ENCODE measurements at regions not wholly inside any gene's neighbourhood (a gene's known extent, or its start where the extent isn't known, plus 50 kb on each side); places are given as distances from the start of the nearest gene placed in this dataset.

GRCh38 chr4:189073739-189074138 is 866.9 kb upstream of the FRG1 start:
- no peaks in the 10 kb centered on the region for H3K9me3 ChIP-seq (ENCODE audit: control insufficient read depth, insufficient read depth, low read depth, low read length)
- H3K4me3 ChIP-seq (ENCODE audit: low read depth, low read length), result no peak overlapping the region
- H3K36me3 ChIP-seq (ENCODE audit: control insufficient read depth, insufficient read depth, low read length), result no peaks in the 10 kb centered on the region
- no peak overlapping the region for H3K27ac ChIP-seq (ENCODE audit: low read depth, low read length)
- H3K9ac ChIP-seq (ENCODE audit: low read length), result no peak overlapping the region
- H3K4me1 ChIP-seq (ENCODE audit: control insufficient read depth, insufficient read depth, low read length), result no peaks in the 10 kb centered on the region
- no peaks in the 10 kb centered on the region for H3K27me3 ChIP-seq (ENCODE audit: control insufficient read depth, insufficient read depth, low read length)

DNA sequence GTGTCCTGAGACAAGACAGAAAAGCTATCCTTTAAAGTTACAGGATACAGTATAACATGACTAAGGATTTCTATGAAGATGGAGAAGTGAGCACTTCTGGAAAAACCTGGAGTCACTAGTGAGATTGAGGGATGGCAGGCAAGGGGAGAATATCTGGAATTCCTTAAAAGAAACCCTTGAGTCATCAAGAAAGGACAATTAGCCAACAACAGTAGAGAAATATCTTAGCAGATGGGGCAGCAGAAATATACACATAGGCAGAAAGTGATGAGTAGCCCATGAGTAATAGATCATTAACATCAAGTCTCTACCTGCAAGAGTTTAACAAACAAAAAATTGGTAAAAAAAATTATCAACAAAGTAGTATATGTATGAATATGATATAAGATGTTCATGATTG is 858.8 kb upstream of the FRG1 start:
- Histone ChIP-seq H3K27ac (ENCODE audit: low read depth, low read length) (no peak overlapping the region), H3K9ac (ENCODE audit: low read length) (no peak overlapping the region), H3K4me3 (ENCODE audit: low read depth, low read length) (no peak overlapping the region), H3K4me1 (ENCODE audit: control insufficient read depth, insufficient read depth, low read length) (no peaks in the 10 kb centered on the region), H3K36me3 (ENCODE audit: control insufficient read depth, insufficient read depth, low read length) (no peaks in the 10 kb centered on the region), H3K9me3 (ENCODE audit: control insufficient read depth, insufficient read depth, low read depth, low read length) (no peaks in the 10 kb centered on the region), H3K27me3 (ENCODE audit: control insufficient read depth, insufficient read depth, low read length) (no peaks in the 10 kb centered on the region)

DNA sequence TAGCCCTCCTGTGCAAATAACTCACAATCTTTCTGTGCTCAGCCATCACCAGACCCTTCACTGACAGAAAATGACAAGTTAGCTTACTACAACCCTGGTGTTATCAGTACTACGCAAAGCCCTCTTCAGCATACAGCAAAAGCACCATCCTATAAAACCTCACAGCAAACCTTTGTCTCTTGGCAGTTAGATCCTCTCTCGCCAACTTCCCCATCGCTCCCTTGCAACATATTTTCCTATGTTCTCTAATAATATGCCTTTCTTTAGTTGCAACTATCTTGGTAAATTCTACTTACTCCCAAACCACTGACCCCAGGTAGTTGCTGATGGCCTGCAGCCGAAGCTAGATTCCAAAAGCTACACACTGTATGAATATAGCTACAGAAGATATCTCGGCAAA is 856.9 kb upstream of the FRG1 start:
- no peaks in the 10 kb centered on the region for H3K4me1 ChIP-seq (ENCODE audit: control insufficient read depth, insufficient read depth, low read length)
- H3K36me3 ChIP-seq (ENCODE audit: control insufficient read depth, insufficient read depth, low read length), result no peaks in the 10 kb centered on the region
- no peaks in the 10 kb centered on the region for H3K9me3 ChIP-seq (ENCODE audit: control insufficient read depth, insufficient read depth, low read depth, low read length)
- no peaks in the 10 kb centered on the region for H3K27me3 ChIP-seq (ENCODE audit: control insufficient read depth, insufficient read depth, low read length)
- no peak overlapping the region for H3K27ac ChIP-seq (ENCODE audit: low read depth, low read length)
- H3K9ac ChIP-seq (ENCODE audit: low read length), result no peak overlapping the region
- H3K4me3 ChIP-seq (ENCODE audit: low read depth, low read length), result no peak overlapping the region

DNA sequence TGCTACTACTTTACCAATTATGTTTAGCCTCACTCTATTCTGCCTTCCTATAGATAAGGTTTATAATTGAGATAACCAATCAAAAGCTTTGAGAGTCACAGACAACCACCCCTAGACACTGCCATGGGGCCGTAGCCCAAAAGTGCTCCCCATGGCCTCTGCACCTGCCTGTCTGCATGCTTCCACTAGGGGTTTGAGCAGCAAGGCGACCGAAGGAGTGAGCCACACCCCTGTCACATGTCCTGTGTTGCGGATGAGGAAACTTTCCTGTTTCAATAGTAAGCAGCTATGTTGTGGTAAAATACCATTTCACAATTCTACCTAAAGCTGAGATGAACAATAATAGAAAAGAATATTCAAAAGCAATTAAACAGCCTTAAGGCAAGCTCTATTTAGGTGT is 856.0 kb upstream of the FRG1 start:
- Histone ChIP-seq H3K9ac (ENCODE audit: low read length) (no peak overlapping the region), H3K9me3 (ENCODE audit: control insufficient read depth, insufficient read depth, low read depth, low read length) (no peaks in the 10 kb centered on the region), H3K4me1 (ENCODE audit: control insufficient read depth, insufficient read depth, low read length) (no peaks in the 10 kb centered on the region), H3K27ac (ENCODE audit: low read depth, low read length) (no peak overlapping the region), H3K27me3 (ENCODE audit: control insufficient read depth, insufficient read depth, low read length) (no peaks in the 10 kb centered on the region), H3K4me3 (ENCODE audit: low read depth, low read length) (no peak overlapping the region), H3K36me3 (ENCODE audit: control insufficient read depth, insufficient read depth, low read length) (no peaks in the 10 kb centered on the region)

DNA sequence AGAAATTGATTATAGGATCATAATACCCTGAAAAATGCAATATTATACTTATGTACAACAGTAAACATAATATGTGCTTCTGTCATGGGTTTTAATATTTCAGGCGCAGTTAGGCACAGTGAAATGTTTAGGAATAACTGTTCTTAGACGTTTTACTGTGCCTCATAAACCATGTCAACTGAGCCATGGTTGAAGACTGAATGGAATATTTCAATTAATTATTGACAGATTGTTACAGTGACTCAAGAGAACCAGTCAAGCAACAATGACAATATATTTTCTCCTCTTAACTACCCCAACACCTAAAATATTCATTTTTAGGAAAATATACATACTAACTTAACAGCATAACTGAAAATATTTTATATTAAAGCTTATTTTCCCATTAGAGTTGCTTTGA is 852.7 kb upstream of the FRG1 start:
- 0 out of 2 replicates have a peak, but pooled peaks cover 5% of the 10 kb centered on the region for H3K4me1 ChIP-seq (ENCODE audit: control insufficient read depth, insufficient read depth, low read length)
- H3K9me3 ChIP-seq (ENCODE audit: control insufficient read depth, insufficient read depth, low read depth, low read length), result no peaks in the 10 kb centered on the region
- H3K27ac ChIP-seq (ENCODE audit: low read depth, low read length), result no peak overlapping the region
- no peaks in the 10 kb centered on the region for H3K27me3 ChIP-seq (ENCODE audit: control insufficient read depth, insufficient read depth, low read length)
- no peaks in the 10 kb centered on the region for H3K36me3 ChIP-seq (ENCODE audit: control insufficient read depth, insufficient read depth, low read length)
- no peak overlapping the region for H3K4me3 ChIP-seq (ENCODE audit: low read depth, low read length)
- H3K9ac ChIP-seq (ENCODE audit: low read length), result no peak overlapping the region

GRCh38 chr4:189088780-189089179 is 851.9 kb upstream of the FRG1 start:
- H3K9me3 ChIP-seq (ENCODE audit: control insufficient read depth, insufficient read depth, low read depth, low read length), result no peaks in the 10 kb centered on the region
- no peak overlapping the region for H3K9ac ChIP-seq (ENCODE audit: low read length)
- no peaks in the 10 kb centered on the region for H3K27me3 ChIP-seq (ENCODE audit: control insufficient read depth, insufficient read depth, low read length)
- no peak overlapping the region for H3K4me3 ChIP-seq (ENCODE audit: low read depth, low read length)
- no peak overlapping the region for H3K27ac ChIP-seq (ENCODE audit: low read depth, low read length)
- H3K36me3 ChIP-seq (ENCODE audit: control insufficient read depth, insufficient read depth, low read length), result no peaks in the 10 kb centered on the region
- 0 out of 2 replicates have a peak, but pooled peaks cover 5% of the 10 kb centered on the region for H3K4me1 ChIP-seq (ENCODE audit: control insufficient read depth, insufficient read depth, low read length)

DNA sequence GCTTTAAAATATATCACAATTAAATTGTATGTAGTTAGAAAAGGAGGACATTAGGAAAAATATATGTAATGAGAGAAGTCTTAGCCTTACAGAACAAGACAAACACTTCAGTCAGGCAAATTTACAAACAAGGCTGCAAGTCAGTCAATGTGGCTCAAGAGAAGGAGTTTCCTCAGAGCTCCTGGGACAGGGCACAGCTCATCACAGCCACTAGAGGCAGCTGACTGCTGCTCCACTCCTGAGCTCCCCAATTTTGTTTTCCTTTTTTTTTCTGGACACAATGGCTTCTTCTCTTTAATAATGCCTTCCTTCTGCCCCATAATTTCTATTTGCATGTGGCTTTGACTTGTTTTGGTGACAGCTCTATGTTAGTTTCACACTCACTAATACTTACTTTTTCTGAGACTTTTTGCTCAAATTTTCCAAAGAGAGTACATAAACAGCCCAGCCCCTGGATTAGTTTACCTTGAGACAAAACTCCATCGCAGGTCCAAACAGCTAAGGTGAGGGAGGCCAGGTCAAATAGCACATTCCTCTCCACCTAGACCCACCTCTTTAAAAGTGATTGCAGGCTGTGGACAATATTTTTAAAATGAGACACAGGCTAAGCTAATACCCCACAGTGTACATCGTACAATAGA is 850.4 kb upstream of the FRG1 start:
- H3K4me3 ChIP-seq (ENCODE audit: low read depth, low read length), result no peak overlapping the region
- no peak overlapping the region for H3K27ac ChIP-seq (ENCODE audit: low read depth, low read length)
- H3K27me3 ChIP-seq (ENCODE audit: control insufficient read depth, insufficient read depth, low read length), result no peaks in the 10 kb centered on the region
- no peak overlapping the region for H3K9ac ChIP-seq (ENCODE audit: low read length)
- no peaks in the 10 kb centered on the region for H3K36me3 ChIP-seq (ENCODE audit: control insufficient read depth, insufficient read depth, low read length)
- H3K9me3 ChIP-seq (ENCODE audit: control insufficient read depth, insufficient read depth, low read depth, low read length), result no peaks in the 10 kb centered on the region
- 0 out of 2 replicates have a peak, but pooled peaks cover 5% of the 10 kb centered on the region for H3K4me1 ChIP-seq (ENCODE audit: control insufficient read depth, insufficient read depth, low read length)

GRCh38 chr4:189092581-189092980 is 848.1 kb upstream of the FRG1 start:
- Histone ChIP-seq H3K27me3 (ENCODE audit: control insufficient read depth, insufficient read depth, low read length) (no peaks in the 10 kb centered on the region), H3K27ac (ENCODE audit: low read depth, low read length) (no peak overlapping the region), H3K36me3 (ENCODE audit: control insufficient read depth, insufficient read depth, low read length) (no peaks in the 10 kb centered on the region), H3K4me3 (ENCODE audit: low read depth, low read length) (no peak overlapping the region), H3K9me3 (ENCODE audit: control insufficient read depth, insufficient read depth, low read depth, low read length) (peaks cover 3% of the 10 kb centered on the region; the same call in 1 of the 2 replicates), H3K4me1 (ENCODE audit: control insufficient read depth, insufficient read depth, low read length) (0 out of 2 replicates have a peak, but pooled peaks cover 5% of the 10 kb centered on the region), H3K9ac (ENCODE audit: low read length) (no peak overlapping the region)

GRCh38 chr4:189096108-189096507 is 844.6 kb upstream of the FRG1 start:
- no peak overlapping the region for H3K4me3 ChIP-seq (ENCODE audit: low read depth, low read length)
- no peak overlapping the region for H3K27ac ChIP-seq (ENCODE audit: low read depth, low read length)
- no peaks in the 10 kb centered on the region for H3K36me3 ChIP-seq (ENCODE audit: control insufficient read depth, insufficient read depth, low read length)
- 0 out of 2 replicates have a peak, but pooled peaks cover 5% of the 10 kb centered on the region for H3K4me1 ChIP-seq (ENCODE audit: control insufficient read depth, insufficient read depth, low read length)
- H3K9me3 ChIP-seq (ENCODE audit: control insufficient read depth, insufficient read depth, low read depth, low read length), result peaks cover 3% of the 10 kb centered on the region; the same call in 1 of the 2 replicates
- H3K27me3 ChIP-seq (ENCODE audit: control insufficient read depth, insufficient read depth, low read length), result no peaks in the 10 kb centered on the region
- no peak overlapping the region for H3K9ac ChIP-seq (ENCODE audit: low read length)

DNA sequence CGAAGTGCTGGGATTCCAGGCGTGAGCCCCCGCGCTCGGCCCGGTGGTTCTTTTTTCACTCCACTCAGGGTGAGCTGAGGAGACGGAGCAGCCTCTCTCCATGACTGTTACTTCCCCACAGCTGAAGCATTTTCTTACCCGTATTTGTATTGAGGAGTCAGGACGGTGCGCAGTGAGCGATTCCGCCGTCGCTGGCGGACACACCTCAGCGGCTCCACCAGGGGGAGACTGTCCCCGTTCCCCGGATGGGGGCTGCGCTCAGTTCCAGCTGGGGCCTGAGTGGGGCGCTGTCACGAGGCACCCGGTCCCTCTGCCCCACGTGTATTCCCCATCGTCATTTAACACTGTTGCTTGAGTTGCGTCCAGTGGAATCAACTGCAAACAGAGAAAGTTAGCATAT is 844.0 kb upstream of the FRG1 start:
- H3K27me3 ChIP-seq (ENCODE audit: control insufficient read depth, insufficient read depth, low read length), result no peaks in the 10 kb centered on the region
- peaks cover 3% of the 10 kb centered on the region; the same call in 1 of the 2 replicates for H3K9me3 ChIP-seq (ENCODE audit: control insufficient read depth, insufficient read depth, low read depth, low read length)
- no peak overlapping the region for H3K9ac ChIP-seq (ENCODE audit: low read length)
- H3K36me3 ChIP-seq (ENCODE audit: control insufficient read depth, insufficient read depth, low read length), result no peaks in the 10 kb centered on the region
- H3K4me3 ChIP-seq (ENCODE audit: low read depth, low read length), result no peak overlapping the region
- no peak overlapping the region for H3K27ac ChIP-seq (ENCODE audit: low read depth, low read length)
- H3K4me1 ChIP-seq (ENCODE audit: control insufficient read depth, insufficient read depth, low read length), result 0 out of 2 replicates have a peak, but pooled peaks cover 5% of the 10 kb centered on the region

DNA sequence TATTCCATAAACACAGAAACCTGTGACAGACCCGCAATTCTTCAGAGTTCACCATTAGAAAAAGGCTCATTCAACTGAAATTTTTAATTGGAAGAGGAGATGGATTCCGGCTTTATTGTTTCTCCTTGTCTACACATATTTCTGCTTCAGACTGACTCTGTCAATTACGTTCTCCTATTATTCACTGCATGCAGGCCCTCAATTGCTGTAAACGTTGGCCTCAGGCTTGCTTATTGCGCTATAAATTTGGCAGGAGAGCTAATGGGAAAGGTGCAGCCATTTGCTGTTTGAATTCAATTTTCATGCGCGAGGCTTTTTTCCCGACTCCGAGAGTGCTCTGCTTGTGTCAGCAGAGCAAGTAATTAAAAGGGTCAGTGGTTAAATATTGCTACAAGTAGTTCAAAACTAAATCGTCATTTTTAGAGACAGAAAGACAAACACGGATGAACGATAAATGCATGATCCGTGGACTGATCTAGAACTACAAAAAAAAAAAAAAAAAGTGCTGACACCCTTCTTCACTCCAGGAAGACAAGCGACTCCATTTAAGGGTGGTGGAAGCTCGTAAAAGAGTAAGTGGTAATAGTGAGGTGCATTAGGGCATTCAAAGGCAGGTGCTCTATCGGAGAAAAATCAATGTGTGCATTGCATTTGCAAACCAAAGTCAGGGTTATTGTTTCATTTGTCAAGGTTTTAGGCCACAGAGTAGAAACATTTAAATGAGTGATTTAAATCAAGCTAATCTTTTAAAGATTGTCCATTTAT is 841.6 kb upstream of the FRG1 start:
- Histone ChIP-seq H3K9ac (ENCODE audit: low read length) (no peak overlapping the region), H3K27ac (ENCODE audit: low read depth, low read length) (no peak overlapping the region), H3K4me3 (ENCODE audit: low read depth, low read length) (no peak overlapping the region), H3K36me3 (ENCODE audit: control insufficient read depth, insufficient read depth, low read length) (no peaks in the 10 kb centered on the region), H3K27me3 (ENCODE audit: control insufficient read depth, insufficient read depth, low read length) (no peaks in the 10 kb centered on the region), H3K9me3 (ENCODE audit: control insufficient read depth, insufficient read depth, low read depth, low read length) (peaks cover 3% of the 10 kb centered on the region; the same call in 1 of the 2 replicates), H3K4me1 (ENCODE audit: control insufficient read depth, insufficient read depth, low read length) (no peaks in the 10 kb centered on the region)
